ENCODE measurements at regions not wholly inside any gene's neighbourhood (a gene's known extent, or its start where the extent isn't known, plus 50 kb on each side); places are given as distances from the start of the nearest gene placed in this dataset.

GRCh38 chr20:1831096-1831495 is 64.1 kb upstream of the SIRPA start:
- no peak overlapping the region for H3K27ac Mint-ChIP-seq (ENCODE audit: low read depth, unreplicated experiment)
- no peaks in the 10 kb centered on the region for H3K9me3 Mint-ChIP-seq (ENCODE audit: unreplicated experiment)
- TF ChIP-seq CTCF (IDR thresholded peaks at IDR 0.05; ENCODE audit: unreplicated experiment) = no peak
- H3K36me3 Mint-ChIP-seq (ENCODE audit: insufficient read depth, unreplicated experiment) = peaks cover 1% of the 10 kb centered on the region
- CTCF ChIA-PET = interaction anchor here (0.6 to 1.0 kb wide), 7 partner anchors 9 to 363 kb away, joined by 3 read pairs; no protein-coding TSS in a partner anchor
- POLR2A ChIA-PET = interaction anchor here (0.8 to 3.3 kb wide), 7 partner anchors 10 to 317 kb away, joined by 3 to 17 read pairs (median 3); no protein-coding TSS in a partner anchor
- H3K27me3 Mint-ChIP-seq (ENCODE audit: insufficient read depth, unreplicated experiment) = no peaks in the 10 kb centered on the region
- no TSS peak for BruUV-seq (replicated peaks)
- H3K4me1 Mint-ChIP-seq (ENCODE audit: insufficient read depth, unreplicated experiment) = peaks cover 24% of the 10 kb centered on the region
- intact Hi-C loops (cut with micrococcal nuclease) = no loop called here
- DNase-seq (ENCODE audit: unreplicated experiment) = no peak
- H3K4me3 Mint-ChIP-seq (ENCODE audit: unreplicated experiment) = no peak overlapping the region

GRCh38 chr20:1830240-1830639 is 65.0 kb upstream of the SIRPA start:
- peak; percentile 90 for DNase-seq (ENCODE audit: unreplicated experiment)
- Mint-ChIP-seq H3K36me3 (ENCODE audit: insufficient read depth, unreplicated experiment) (no peaks in the 10 kb centered on the region), H3K9me3 (ENCODE audit: unreplicated experiment) (no peaks in the 10 kb centered on the region), H3K4me3 (ENCODE audit: unreplicated experiment) (no peak overlapping the region), H3K27ac (ENCODE audit: low read depth, unreplicated experiment) (peak overlapping the region; percentile 76), H3K4me1 (ENCODE audit: insufficient read depth, unreplicated experiment) (peaks cover 30% of the 10 kb centered on the region), H3K27me3 (ENCODE audit: insufficient read depth, unreplicated experiment) (no peaks in the 10 kb centered on the region)
- POLR2A ChIA-PET = interaction anchor here (0.6 to 3.3 kb wide), 13 partner anchors 8 to 339 kb away, joined by 3 to 17 read pairs (median 3); partner anchors contain the start of gene SIRPB2
- intact Hi-C loops (cut with micrococcal nuclease) = no loop called here
- CTCF ChIA-PET = interaction anchor here (0.6 kb wide), 2 partner anchors 32 to 326 kb away, joined by 3 read pairs; no protein-coding TSS in a partner anchor
- BruUV-seq (replicated peaks) = no TSS peak
- TF ChIP-seq CTCF (IDR thresholded peaks at IDR 0.05; ENCODE audit: unreplicated experiment) = no peak

GRCh38 chr20:1829531-1829930 is 65.7 kb upstream of the SIRPA start:
- H3K4me3 Mint-ChIP-seq (ENCODE audit: unreplicated experiment) = no peak overlapping the region
- H3K36me3 Mint-ChIP-seq (ENCODE audit: insufficient read depth, unreplicated experiment) = no peaks in the 10 kb centered on the region
- ChIA-PET POLR2A (interaction anchor here (0.6 to 3.3 kb wide), 7 partner anchors 8 to 339 kb away, joined by 3 to 17 read pairs (median 3); partner anchors contain the start of gene SIRPB2), CTCF (interaction anchor here (0.6 kb wide), 1 partner anchor 326 kb away, joined by 3 read pairs; no protein-coding TSS in a partner anchor)
- peak overlapping the region; percentile 76 for H3K27ac Mint-ChIP-seq (ENCODE audit: low read depth, unreplicated experiment)
- DNase-seq (ENCODE audit: unreplicated experiment) = no peak
- no peak for TF ChIP-seq CTCF (IDR thresholded peaks at IDR 0.05; ENCODE audit: unreplicated experiment)
- peaks cover 32% of the 10 kb centered on the region for H3K4me1 Mint-ChIP-seq (ENCODE audit: insufficient read depth, unreplicated experiment)
- no peaks in the 10 kb centered on the region for H3K27me3 Mint-ChIP-seq (ENCODE audit: insufficient read depth, unreplicated experiment)
- intact Hi-C loops (cut with micrococcal nuclease) = no loop called here
- H3K9me3 Mint-ChIP-seq (ENCODE audit: unreplicated experiment) = no peaks in the 10 kb centered on the region
- BruUV-seq (replicated peaks) = no TSS peak

DNA sequence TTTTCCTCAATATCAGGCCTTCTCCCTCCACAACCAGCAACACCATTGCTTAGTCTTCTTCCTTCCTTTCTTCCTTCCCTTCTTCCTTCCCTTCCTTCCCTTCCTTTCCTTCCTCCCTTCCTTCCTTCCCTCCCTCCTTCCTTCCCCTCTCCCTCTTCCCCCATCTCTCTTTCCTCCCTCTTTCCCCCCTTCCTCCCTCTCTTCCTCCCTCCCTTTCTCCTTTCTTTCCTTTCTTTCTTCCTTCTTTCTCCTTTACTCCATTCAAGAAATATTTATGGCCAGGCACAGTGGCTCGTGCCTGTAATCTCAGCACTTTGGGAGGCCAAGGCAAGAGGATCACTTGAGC is 66.4 kb upstream of the SIRPA start:
- H3K27ac Mint-ChIP-seq (ENCODE audit: low read depth, unreplicated experiment) = peak overlapping the region; percentile 76
- H3K9me3 Mint-ChIP-seq (ENCODE audit: unreplicated experiment) = no peaks in the 10 kb centered on the region
- CTCF ChIA-PET = no interaction called here
- intact Hi-C loops (cut with micrococcal nuclease) = no loop called here
- H3K4me3 Mint-ChIP-seq (ENCODE audit: unreplicated experiment) = no peak overlapping the region
- no peak for TF ChIP-seq CTCF (IDR thresholded peaks at IDR 0.05; ENCODE audit: unreplicated experiment)
- no peak for DNase-seq (ENCODE audit: unreplicated experiment)
- TSS peak; percentile 61 for BruUV-seq (replicated peaks)
- POLR2A ChIA-PET = interaction anchor here (0.9 to 1.6 kb wide), 11 partner anchors 16 to 275 kb away, joined by 3 to 8 read pairs (median 4); no protein-coding TSS in a partner anchor
- H3K4me1 Mint-ChIP-seq (ENCODE audit: insufficient read depth, unreplicated experiment) = peaks cover 32% of the 10 kb centered on the region
- H3K36me3 Mint-ChIP-seq (ENCODE audit: insufficient read depth, unreplicated experiment) = no peaks in the 10 kb centered on the region
- no peaks in the 10 kb centered on the region for H3K27me3 Mint-ChIP-seq (ENCODE audit: insufficient read depth, unreplicated experiment)

Data from MCF 10A (cell line).